ENCODE measurements at regions not wholly inside any gene's neighbourhood (a gene's known extent, or its start where the extent isn't known, plus 50 kb on each side); places are given as distances from the start of the nearest gene placed in this dataset.

DNA sequence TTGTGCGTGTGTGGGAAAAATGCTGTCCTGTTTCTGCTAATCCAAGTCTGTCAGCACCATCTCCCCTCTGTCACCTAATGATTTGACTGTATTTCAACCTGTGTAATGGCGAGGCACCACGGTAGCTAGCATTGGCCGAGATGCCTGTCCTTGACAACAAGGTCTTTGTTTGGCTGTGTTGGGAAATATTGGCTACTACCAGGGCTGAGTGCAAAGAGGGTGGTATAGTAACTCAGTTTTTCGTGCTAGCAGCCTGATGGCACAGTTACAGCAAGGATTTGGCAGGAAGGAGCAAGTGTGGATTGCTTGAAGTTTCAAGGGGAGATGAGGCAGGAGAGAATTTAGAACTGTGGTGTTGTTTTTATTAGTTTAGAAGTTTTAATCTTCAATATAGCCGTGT lies 440.3 kb upstream of the RGS6 start:
- dilution Hi-C loops (cut with MboI; ENCODE audit: extremely low pct_ligation_motif_present, low sequenced_read_pairs) (no loop called here), intact Hi-C loops (cut with micrococcal nuclease) (no loop called here)
- ChIA-PET CTCF (interaction anchor here (1.4 kb wide), 1 partner anchor 10 kb away, joined by 4 read pairs; no protein-coding TSS in a partner anchor), POLR2A (interaction anchor here (0.7 kb wide), 1 partner anchor 43 kb away, joined by 3 read pairs; no protein-coding TSS in a partner anchor)
- H3K79me2 ChIP-seq (ENCODE audit: control insufficient read depth, insufficient read depth, low read length): no peaks in the 10 kb centered on the region
- no peak overlapping the region for H3K4me3 ChIP-seq (replicated peaks in 1 of 3; ENCODE audit: insufficient read depth in 1 of 3, low read depth in 1 of 3, low read length in 3 of 3)
- H3K27ac ChIP-seq (ENCODE audit: insufficient read depth, low read depth, low read length): no peak overlapping the region
- TF ChIP-seq GATA2 (IDR thresholded peaks at IDR 0.05; ENCODE audit: insufficient read depth, insufficient read length, low read depth, low read length) (no peak), JUN (IDR thresholded peaks at IDR 0.05; ENCODE audit: borderline replicate concordance, insufficient read depth, insufficient read length, low read depth) (no peak), MAX (IDR thresholded peaks at IDR 0.05; ENCODE audit: insufficient read depth, insufficient read length) (no peak), POLR2A (IDR thresholded peaks at IDR 0.05; ENCODE audit: low read depth, low read length) (no peak), POLR2AphosphoS5 (IDR thresholded peaks at IDR 0.05; ENCODE audit: insufficient read depth, low read depth, low read length) (no peak), FOS (IDR thresholded peaks at IDR 0.05; ENCODE audit: borderline replicate concordance, insufficient read depth, low read length) (no peak), EZH2 (IDR thresholded peaks at IDR 0.05; ENCODE audit: borderline replicate concordance, low read depth, low read length, severe bottlenecking) (no peak), MYC (IDR thresholded peaks at IDR 0.05; ENCODE audit: low read depth, low read length) (no peak)
- TF ChIP-seq, protein P1, sequence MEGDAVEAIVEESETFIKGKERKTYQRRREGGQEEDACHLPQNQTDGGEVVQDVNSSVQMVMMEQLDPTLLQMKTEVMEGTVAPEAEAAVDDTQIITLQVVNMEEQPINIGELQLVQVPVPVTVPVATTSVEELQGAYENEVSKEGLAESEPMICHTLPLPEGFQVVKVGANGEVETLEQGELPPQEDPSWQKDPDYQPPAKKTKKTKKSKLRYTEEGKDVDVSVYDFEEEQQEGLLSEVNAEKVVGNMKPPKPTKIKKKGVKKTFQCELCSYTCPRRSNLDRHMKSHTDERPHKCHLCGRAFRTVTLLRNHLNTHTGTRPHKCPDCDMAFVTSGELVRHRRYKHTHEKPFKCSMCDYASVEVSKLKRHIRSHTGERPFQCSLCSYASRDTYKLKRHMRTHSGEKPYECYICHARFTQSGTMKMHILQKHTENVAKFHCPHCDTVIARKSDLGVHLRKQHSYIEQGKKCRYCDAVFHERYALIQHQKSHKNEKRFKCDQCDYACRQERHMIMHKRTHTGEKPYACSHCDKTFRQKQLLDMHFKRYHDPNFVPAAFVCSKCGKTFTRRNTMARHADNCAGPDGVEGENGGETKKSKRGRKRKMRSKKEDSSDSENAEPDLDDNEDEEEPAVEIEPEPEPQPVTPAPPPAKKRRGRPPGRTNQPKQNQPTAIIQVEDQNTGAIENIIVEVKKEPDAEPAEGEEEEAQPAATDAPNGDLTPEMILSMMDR (IDR thresholded peaks at IDR 0.05; ENCODE audit: extremely low read depth in 1 of 2, insufficient read depth in 1 of 2, low read depth in 1 of 2, low read length in 2 of 2): no peak
- no peak for FAIRE-seq
- no TSS peak for BruUV-seq (replicated peaks)
- no peak overlapping the region for H3K9ac ChIP-seq (replicated peaks; ENCODE audit: extremely low read depth, insufficient read depth, low read length)
- no peaks in the 10 kb centered on the region for H3K36me3 ChIP-seq (ENCODE audit: control insufficient read depth in 2 of 2, extremely low read depth in 1 of 2, insufficient read depth in 2 of 2, low read length in 2 of 2)
- no peaks in the 10 kb centered on the region for H3K9me3 ChIP-seq (replicated peaks; ENCODE audit: control insufficient read depth, insufficient read depth, low read length)
- no peak for DNase-seq (ENCODE audit: low read depth, low spot score)
- H4K20me1 ChIP-seq (replicated peaks; ENCODE audit: control insufficient read depth, extremely low read depth, insufficient read depth, low read length): no peaks in the 10 kb centered on the region
- no peaks in the 10 kb centered on the region for H3K27me3 ChIP-seq (ENCODE audit: control insufficient read depth in 2 of 2, insufficient read depth in 2 of 2, low read length in 2 of 2)
- H3K9me1 ChIP-seq (replicated peaks; ENCODE audit: control insufficient read depth, extremely low read depth, insufficient read depth, low read length): no peaks in the 10 kb centered on the region
- no peaks in the 10 kb centered on the region for H3K4me1 ChIP-seq (ENCODE audit: control insufficient read depth, extremely low read depth, insufficient read depth, low read length)
- H3K4me2 ChIP-seq (ENCODE audit: insufficient read depth, low read length): no peak overlapping the region
- no peak overlapping the region for H2AFZ ChIP-seq (ENCODE audit: low read depth, low read length)
